ENCODE measurements at regions not wholly inside any gene's neighbourhood (a gene's known extent, or its start where the extent isn't known, plus 50 kb on each side); places are given as distances from the start of the nearest gene placed in this dataset.

- TF ChIP-seq, protein P1, sequence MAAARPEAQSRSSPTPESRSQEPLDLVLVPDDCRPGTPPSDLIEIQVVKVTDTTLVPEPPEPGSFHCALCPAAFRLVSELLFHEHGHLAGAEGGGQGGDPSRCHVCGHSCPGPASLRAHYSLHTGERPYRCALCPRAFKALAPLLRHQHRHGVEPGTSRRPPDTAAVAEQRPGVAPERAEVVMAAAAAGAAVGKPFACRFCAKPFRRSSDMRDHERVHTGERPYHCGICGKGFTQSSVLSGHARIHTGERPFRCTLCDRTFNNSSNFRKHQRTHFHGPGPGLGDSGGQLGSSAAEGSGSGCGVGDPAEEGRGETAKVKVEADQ (CRISPR knock-in tag; IDR thresholded peaks at IDR 0.05; ENCODE audit: borderline replicate concordance) = no peak
- TF ChIP-seq NKX3-1 (CRISPR knock-in tag; IDR thresholded peaks at IDR 0.05) (no peak), FOXJ3 (CRISPR knock-in tag; IDR thresholded peaks at IDR 0.05; ENCODE audit: borderline replicate concordance) (no peak), ZFAT (CRISPR knock-in tag; conservative IDR thresholded peaks at IDR 0.05) (no peak), FOXA3 (CRISPR knock-in tag; IDR thresholded peaks at IDR 0.05) (no peak), CHD4 (IDR thresholded peaks at IDR 0.05; ENCODE audit: borderline replicate concordance, low read length) (no peak), ZNF12 (CRISPR knock-in tag; IDR thresholded peaks at IDR 0.05) (no peak), HMG20A (CRISPR knock-in tag; IDR thresholded peaks at IDR 0.05; ENCODE audit: borderline replicate concordance) (no peak), ZNF354B (CRISPR knock-in tag; IDR thresholded peaks at IDR 0.05) (no peak), ZBTB14 (CRISPR knock-in tag; IDR thresholded peaks at IDR 0.05) (no peak), ZNF577 (CRISPR knock-in tag; IDR thresholded peaks at IDR 0.05; ENCODE audit: borderline replicate concordance, low read depth) (no peak), SIN3B (IDR thresholded peaks at IDR 0.05; ENCODE audit: low read length) (no peak), ARNT (IDR thresholded peaks at IDR 0.05) (no peak), RAD51 (IDR thresholded peaks at IDR 0.05; ENCODE audit: borderline replicate concordance) (no peak), MAZ (IDR thresholded peaks at IDR 0.05; ENCODE audit: borderline replicate concordance, low read depth, low read length) (no peak), MAZ (CRISPR knock-in tag; IDR thresholded peaks at IDR 0.05; ENCODE audit: low read depth) (no peak), SRSF1 (optimal IDR thresholded peaks at IDR 0.05; ENCODE audit: low read depth, low read length) (no peak), MTERF4 (CRISPR knock-in tag; IDR thresholded peaks at IDR 0.05) (no peak), MTF2 (CRISPR knock-in tag; IDR thresholded peaks at IDR 0.05; ENCODE audit: borderline replicate concordance) (no peak), HMG20B (CRISPR knock-in tag; conservative IDR thresholded peaks at IDR 0.05) (no peak), MBNL3 (CRISPR knock-in tag; conservative IDR thresholded peaks at IDR 0.05) (no peak)
- TF ChIP-seq, protein P2, sequence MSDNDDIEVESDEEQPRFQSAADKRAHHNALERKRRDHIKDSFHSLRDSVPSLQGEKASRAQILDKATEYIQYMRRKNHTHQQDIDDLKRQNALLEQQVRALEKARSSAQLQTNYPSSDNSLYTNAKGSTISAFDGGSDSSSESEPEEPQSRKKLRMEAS (IDR thresholded peaks at IDR 0.05) = no peak
- TF ChIP-seq, protein P3, sequence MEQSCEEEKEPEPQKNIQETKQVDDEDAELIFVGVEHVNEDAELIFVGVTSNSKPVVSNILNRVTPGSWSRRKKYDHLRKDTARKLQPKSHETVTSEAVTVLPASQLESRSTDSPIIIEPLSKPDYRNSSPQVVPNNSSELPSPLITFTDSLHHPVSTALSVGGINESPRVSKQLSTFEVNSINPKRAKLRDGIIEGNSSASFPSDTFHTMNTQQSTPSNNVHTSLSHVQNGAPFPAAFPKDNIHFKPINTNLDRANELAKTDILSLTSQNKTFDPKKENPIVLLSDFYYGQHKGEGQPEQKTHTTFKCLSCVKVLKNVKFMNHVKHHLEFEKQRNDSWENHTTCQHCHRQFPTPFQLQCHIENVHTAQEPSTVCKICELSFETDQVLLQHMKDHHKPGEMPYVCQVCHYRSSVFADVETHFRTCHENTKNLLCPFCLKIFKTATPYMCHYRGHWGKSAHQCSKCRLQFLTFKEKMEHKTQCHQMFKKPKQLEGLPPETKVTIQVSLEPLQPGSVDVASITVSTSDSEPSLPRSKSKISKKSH (CRISPR knock-in tag; IDR thresholded peaks at IDR 0.05; ENCODE audit: borderline replicate concordance) = no peak
Observed at GRCh38 chr6:47413752-47414422, 63.7 kb upstream of the CD2AP start (continued).

Data from HepG2 (cell line).